Lower leg skin (tissue), 3 donors: ENCODE measurements at regions not wholly inside any gene's neighbourhood (a gene's known extent, or its start where the extent isn't known, plus 50 kb on each side); places are given as distances from the start of the nearest gene placed in this dataset.

Experiments
- POLR2A ChIP-seq, 2 donors: fragments of 450-650 bp; IDR thresholded peaks; one replicate each; pipeline ENCODE4 v1.6.1; 2016 to 2017; ENCODE audit warnings: antibody characterized with exemption in 2 of 2, mild to moderate bottlenecking in 1 of 2, moderate library complexity in 1 of 2
- TF ChIP-seq, protein P1 (sequence below), 3 donors: fragments of 450-650 bp; IDR thresholded peaks; one replicate each; pipeline ENCODE4 v1.5.1; 2016; ENCODE audit warnings: antibody characterized with exemption in 3 of 3, mild to moderate bottlenecking in 3 of 3, moderate library complexity in 2 of 3

GRCh38 chr2:138871312-138871711 lies 91.1 kb upstream of the NXPH2 start:
- TF ChIP-seq, protein P1, sequence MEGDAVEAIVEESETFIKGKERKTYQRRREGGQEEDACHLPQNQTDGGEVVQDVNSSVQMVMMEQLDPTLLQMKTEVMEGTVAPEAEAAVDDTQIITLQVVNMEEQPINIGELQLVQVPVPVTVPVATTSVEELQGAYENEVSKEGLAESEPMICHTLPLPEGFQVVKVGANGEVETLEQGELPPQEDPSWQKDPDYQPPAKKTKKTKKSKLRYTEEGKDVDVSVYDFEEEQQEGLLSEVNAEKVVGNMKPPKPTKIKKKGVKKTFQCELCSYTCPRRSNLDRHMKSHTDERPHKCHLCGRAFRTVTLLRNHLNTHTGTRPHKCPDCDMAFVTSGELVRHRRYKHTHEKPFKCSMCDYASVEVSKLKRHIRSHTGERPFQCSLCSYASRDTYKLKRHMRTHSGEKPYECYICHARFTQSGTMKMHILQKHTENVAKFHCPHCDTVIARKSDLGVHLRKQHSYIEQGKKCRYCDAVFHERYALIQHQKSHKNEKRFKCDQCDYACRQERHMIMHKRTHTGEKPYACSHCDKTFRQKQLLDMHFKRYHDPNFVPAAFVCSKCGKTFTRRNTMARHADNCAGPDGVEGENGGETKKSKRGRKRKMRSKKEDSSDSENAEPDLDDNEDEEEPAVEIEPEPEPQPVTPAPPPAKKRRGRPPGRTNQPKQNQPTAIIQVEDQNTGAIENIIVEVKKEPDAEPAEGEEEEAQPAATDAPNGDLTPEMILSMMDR (IDR thresholded peaks at IDR 0.05), result no peak
- no peak for TF ChIP-seq POLR2A (IDR thresholded peaks at IDR 0.05)
